CD14-positive monocyte (primary cell): ENCODE measurements at regions not wholly inside any gene's neighbourhood (a gene's known extent, or its start where the extent isn't known, plus 50 kb on each side); places are given as distances from the start of the nearest gene placed in this dataset.

Experiments used
- DNase-seq, 3 donors: peaks; one replicate each; pipeline ENCODE4 v3.0.0-alpha.2; 2011 to 2022
- H2AFZ ChIP-seq: 2 replicates; pipeline ENCODE4 v1.6.0; 2012; ENCODE audit warnings: mild to moderate bottlenecking, low read depth, low read length, inconsistent platforms; ENCODE audit not compliant: insufficient read depth, poor library complexity, severe bottlenecking
- H3K27ac ChIP-seq, 2 donors: 1 replicate in 1 of 2; 2 replicates in 1 of 2; pipeline ENCODE4 v1.5.1; 2012 to 2013; ENCODE audit warnings: low read length in 2 of 2, control low read depth in 1 of 2, inconsistent platforms in 1 of 2, low read depth in 1 of 2, mild to moderate bottlenecking in 1 of 2
- H3K27me3 ChIP-seq, 2 donors: one replicate each; pipeline versions ENCODE4 v1.6.0 to v1.6.1; 2011 to 2013; ENCODE audit warnings: low read length in 2 of 2; ENCODE audit not compliant: control insufficient read depth in 2 of 2, insufficient read depth in 2 of 2
- H3K36me3 ChIP-seq, 2 donors: replicated peaks in 1 of 2; 1 replicate in 1 of 2; 2 replicates in 1 of 2; pipeline versions ENCODE4 v1.5.1 to v1.6.1; 2012 to 2013; ENCODE audit warnings: low read length in 2 of 2, control low read depth in 1 of 2, inconsistent platforms in 1 of 2, mild to moderate bottlenecking in 1 of 2; ENCODE audit not compliant: insufficient read depth in 2 of 2, control insufficient read depth in 1 of 2
- H3K4me1 ChIP-seq, 2 donors: 1 replicate in 1 of 2; 2 replicates in 1 of 2; pipeline versions ENCODE4 v1.5.1 to v1.6.1; 2012 to 2013; ENCODE audit warnings: low read length in 2 of 2, control low read depth in 1 of 2, inconsistent platforms in 1 of 2, mild to moderate bottlenecking in 1 of 2, moderate library complexity in 1 of 2; ENCODE audit not compliant: insufficient read depth in 2 of 2, control insufficient read depth in 1 of 2
- H3K4me2 ChIP-seq: replicated peaks from 2 replicates; pipeline ENCODE3; 2012; ENCODE audit warnings: low read length, moderate library complexity, mild to moderate bottlenecking; ENCODE audit not compliant: poor library complexity, severe bottlenecking; ENCODE audit errors: extremely low read depth
- H3K4me3 ChIP-seq, 3 experiments: fragments of 200-600 bp in 1 of 3; sonication (generic) in 1 of 3; replicated peaks in 1 of 3; 1 replicate in 2 of 3; 2 replicates in 1 of 3; pipeline ENCODE4 v1.5.1; 2011 to 2013; ENCODE audit warnings: low read length in 3 of 3, mild to moderate bottlenecking in 3 of 3, control low read depth in 2 of 3, low read depth in 2 of 3, inconsistent platforms in 1 of 3, moderate library complexity in 1 of 3
- H3K79me2 ChIP-seq: 2 replicates; pipeline ENCODE4 v1.6.0; 2012; ENCODE audit warnings: mild to moderate bottlenecking, control low read depth, inconsistent platforms, low read length, moderate library complexity; ENCODE audit not compliant: insufficient read depth
- H3K9ac ChIP-seq: 2 replicates; pipeline ENCODE4 v1.6.0; 2017; ENCODE audit warnings: low read length, mild to moderate bottlenecking; ENCODE audit not compliant: insufficient read depth, poor library complexity, severe bottlenecking
- H3K9me3 ChIP-seq, 2 donors: replicated peaks in 1 of 2; 1 replicate in 1 of 2; 2 replicates in 1 of 2; pipeline versions ENCODE4 v1.5.1 to v1.6.1; 2012 to 2013; ENCODE audit warnings: low read length in 2 of 2, control low read depth in 1 of 2; ENCODE audit not compliant: control insufficient read depth in 1 of 2, insufficient read depth in 1 of 2
- H4K20me1 ChIP-seq: 2 replicates; pipeline ENCODE4 v1.6.0; 2012; ENCODE audit warnings: mild to moderate bottlenecking, low read length, control low read depth, moderate library complexity; ENCODE audit not compliant: insufficient read depth
- H3K27ac Mint-ChIP-seq, 7 donors: one replicate each; pipeline ENCODE4 v1.8.0; 2020; ENCODE audit warnings: mild to moderate bottlenecking in 7 of 7, mixed read lengths in 7 of 7, moderate library complexity in 6 of 7, inconsistent platforms in 2 of 7
- H3K27me3 Mint-ChIP-seq, 3 donors: one replicate each; pipeline ENCODE4 v1.8.0; 2021 to 2022; ENCODE audit warnings: low read depth in 3 of 3, mild to moderate bottlenecking in 3 of 3, mixed read lengths in 3 of 3, moderate library complexity in 3 of 3, inconsistent platforms in 1 of 3
- H3K36me3 Mint-ChIP-seq, 2 donors: one replicate each; pipeline ENCODE4 v1.8.0; 2020; ENCODE audit warnings: mixed read lengths in 2 of 2, inconsistent platforms in 1 of 2, mild to moderate bottlenecking in 1 of 2
- H3K4me1 Mint-ChIP-seq: one replicate; pipeline ENCODE4 v1.8.0; 2020; ENCODE audit warnings: mild to moderate bottlenecking, mixed read lengths
- H3K4me3 Mint-ChIP-seq, 2 donors: one replicate each; pipeline ENCODE4 v1.8.0; 2020; ENCODE audit warnings: mild to moderate bottlenecking in 2 of 2, mixed read lengths in 2 of 2, moderate library complexity in 1 of 2
- H3K9me3 Mint-ChIP-seq, 7 donors: one replicate each; pipeline ENCODE4 v1.8.0; 2020 to 2022; ENCODE audit warnings: mixed read lengths in 7 of 7, mild to moderate bottlenecking in 6 of 7, moderate library complexity in 6 of 7, inconsistent platforms in 2 of 7
- WGBS: methylation state at CpG from one replicate; pipeline ENCODE4 v1.1.5; 2013; ENCODE audit warnings: missing lambda C conversion rate; ENCODE audit not compliant: insufficient coverage; 5-methylcytosine and 5-hydroxymethylcytosine counted together
- intact Hi-C, 2 donors: fragments of 100-400 bp; cut with micrococcal nuclease; formaldehyde crosslinking; loops; one replicate each; pipeline versions ENCODE4 v1.15.0 to v1.15.1; 2023
- TF ChIP-seq, protein P1 (sequence below): fragments of 200-600 bp; IDR thresholded peaks from one replicate; pipeline ENCODE4 v1.8.0; 2022; ENCODE audit warnings: antibody characterized with exemption, mild to moderate bottlenecking

GRCh38 chrX:79530310-79531108 is 163.4 kb upstream of the ITM2A start:
- Mint-ChIP-seq H3K4me1 (no peaks in the 10 kb centered on the region), H3K9me3 (peaks cover 0 to 13% (median 5%) of the 10 kb centered on the region in 7 donors), H3K27ac (no peak overlapping the region), H3K36me3 (no peaks in the 10 kb centered on the region), H3K27me3 (no peaks in the 10 kb centered on the region), H3K4me3 (no peak overlapping the region)
- Histone ChIP-seq H3K9me3 (peaks cover 17 to 19% of the 10 kb centered on the region in 2 donors), H2AFZ (no peak overlapping the region), H3K27ac (no peak overlapping the region), H3K9ac (no peak overlapping the region), H3K36me3 (no peaks in the 10 kb centered on the region), H3K27me3 (no peaks in the 10 kb centered on the region), H3K4me2 (no peak overlapping the region), H3K4me1 (no peaks in the 10 kb centered on the region), H3K4me3 (no peak overlapping the region), H4K20me1 (no peaks in the 10 kb centered on the region), H3K79me2 (no peaks in the 10 kb centered on the region)
- DNase-seq: no peak
- TF ChIP-seq, protein P1, sequence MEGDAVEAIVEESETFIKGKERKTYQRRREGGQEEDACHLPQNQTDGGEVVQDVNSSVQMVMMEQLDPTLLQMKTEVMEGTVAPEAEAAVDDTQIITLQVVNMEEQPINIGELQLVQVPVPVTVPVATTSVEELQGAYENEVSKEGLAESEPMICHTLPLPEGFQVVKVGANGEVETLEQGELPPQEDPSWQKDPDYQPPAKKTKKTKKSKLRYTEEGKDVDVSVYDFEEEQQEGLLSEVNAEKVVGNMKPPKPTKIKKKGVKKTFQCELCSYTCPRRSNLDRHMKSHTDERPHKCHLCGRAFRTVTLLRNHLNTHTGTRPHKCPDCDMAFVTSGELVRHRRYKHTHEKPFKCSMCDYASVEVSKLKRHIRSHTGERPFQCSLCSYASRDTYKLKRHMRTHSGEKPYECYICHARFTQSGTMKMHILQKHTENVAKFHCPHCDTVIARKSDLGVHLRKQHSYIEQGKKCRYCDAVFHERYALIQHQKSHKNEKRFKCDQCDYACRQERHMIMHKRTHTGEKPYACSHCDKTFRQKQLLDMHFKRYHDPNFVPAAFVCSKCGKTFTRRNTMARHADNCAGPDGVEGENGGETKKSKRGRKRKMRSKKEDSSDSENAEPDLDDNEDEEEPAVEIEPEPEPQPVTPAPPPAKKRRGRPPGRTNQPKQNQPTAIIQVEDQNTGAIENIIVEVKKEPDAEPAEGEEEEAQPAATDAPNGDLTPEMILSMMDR: no peak
- intact Hi-C loops: no loop called here
- 87% methylated on average over 6 of the region's 27 CpGs for WGBS

DNA sequence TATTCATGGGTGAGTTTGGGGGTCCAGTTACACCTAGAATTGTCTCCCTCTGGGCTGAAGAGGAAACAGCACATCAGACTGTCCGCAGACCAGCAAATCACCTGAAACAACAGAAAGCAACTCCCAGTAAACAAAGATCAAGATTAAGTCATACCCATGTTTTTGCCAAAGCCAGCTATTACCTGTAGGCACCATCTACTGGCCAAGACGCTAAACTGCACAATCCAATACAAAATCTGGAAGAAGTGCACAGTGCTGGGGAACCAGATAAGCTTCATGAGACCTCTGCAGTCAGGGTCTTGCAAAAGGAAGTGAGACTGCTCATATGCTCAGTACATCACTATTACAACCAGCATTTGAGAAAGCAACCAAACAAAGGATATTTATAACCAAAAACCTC is 157.5 kb upstream of the ITM2A start:
- no peaks in the 10 kb centered on the region for H3K4me1 ChIP-seq
- no peaks in the 10 kb centered on the region for H3K36me3 Mint-ChIP-seq
- H2AFZ ChIP-seq: no peak overlapping the region
- intact Hi-C loops: no loop called here
- no CpG with 5 or more reads among the region's 2 CpGs for WGBS
- no peaks in the 10 kb centered on the region for H3K79me2 ChIP-seq
- H3K27me3 ChIP-seq: no peaks in the 10 kb centered on the region
- no peak overlapping the region for H3K27ac ChIP-seq
- no peak overlapping the region for H3K9ac ChIP-seq
- H3K27ac Mint-ChIP-seq: no peak overlapping the region
- H3K9me3 Mint-ChIP-seq: peaks cover 0 to 8% (median 4%) of the 10 kb centered on the region in 7 donors
- H3K4me1 Mint-ChIP-seq: no peaks in the 10 kb centered on the region
- H3K4me3 Mint-ChIP-seq: no peak overlapping the region
- peaks cover 0 to 8% of the 10 kb centered on the region in 2 donors for H3K9me3 ChIP-seq
- no peak for DNase-seq
- no peak overlapping the region for H3K4me2 ChIP-seq
- H3K4me3 ChIP-seq: no peak overlapping the region
- H3K36me3 ChIP-seq: no peaks in the 10 kb centered on the region
- no peaks in the 10 kb centered on the region for H3K27me3 Mint-ChIP-seq
- TF ChIP-seq, protein P1: no peak
- no peaks in the 10 kb centered on the region for H4K20me1 ChIP-seq
